ENCODE measurements at regions not wholly inside any gene's neighbourhood (a gene's known extent, or its start where the extent isn't known, plus 50 kb on each side); places are given as distances from the start of the nearest gene placed in this dataset.

DNA sequence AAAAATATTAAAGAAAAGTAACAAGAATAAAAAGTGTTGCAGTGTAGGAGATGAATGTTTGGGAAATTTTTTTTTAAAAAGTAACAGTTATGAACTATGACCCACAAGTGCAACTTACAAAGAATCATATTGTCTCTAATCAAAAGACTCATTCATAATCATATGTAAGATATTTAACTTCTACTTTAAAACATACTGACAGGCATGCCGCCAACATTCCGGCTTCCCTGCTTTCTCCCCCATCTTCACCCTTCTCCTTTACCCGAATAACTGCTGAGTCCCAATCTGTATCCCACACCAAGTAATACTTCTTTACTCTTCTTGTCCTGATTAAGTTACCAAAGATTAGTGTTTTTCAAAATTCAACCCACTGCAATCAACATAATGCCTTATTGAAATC is 598.8 kb upstream of the FRG1 start:
- no peak for DNase-seq (ENCODE audit: low read depth in 2 of 2)

DNA sequence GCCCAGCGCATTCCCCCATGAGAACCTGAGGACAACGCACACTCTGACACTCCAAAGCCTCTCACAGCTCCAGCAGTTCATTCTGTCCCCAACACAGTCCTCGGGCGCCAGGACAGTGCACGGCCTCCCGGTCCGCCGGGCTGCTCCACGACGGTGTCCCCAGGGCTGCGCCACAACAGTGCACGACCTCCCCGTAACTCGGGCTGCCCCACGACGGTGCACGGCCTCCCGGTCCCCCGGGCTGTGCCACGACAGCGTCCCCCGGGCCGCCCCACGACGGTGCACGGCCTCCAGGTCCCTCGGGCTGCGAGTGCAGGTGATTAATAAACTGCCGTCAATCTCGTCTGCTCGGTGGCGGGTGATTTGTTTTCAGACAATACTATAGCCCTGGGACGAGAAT is 585.1 kb upstream of the FRG1 start:
- DNase-seq (ENCODE audit: low read depth in 2 of 2): no peak

DNA sequence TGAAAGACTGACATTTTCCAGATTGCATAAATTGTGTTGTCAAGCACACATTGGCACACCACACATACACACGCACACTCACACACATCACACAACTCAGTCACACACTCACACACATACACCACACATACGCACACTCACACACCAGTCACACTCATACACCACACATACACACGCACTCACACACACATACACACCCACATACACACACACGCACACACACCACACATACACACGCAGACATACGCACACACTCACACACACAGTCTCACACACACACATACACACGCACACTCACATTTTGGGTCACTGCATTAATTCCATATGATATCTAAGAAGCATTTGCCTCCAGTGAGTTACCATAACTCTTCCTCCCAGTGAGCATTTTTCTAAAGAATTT is 578.3 kb upstream of the FRG1 start:
- peak in 1 of 2 donors; percentile 3 for DNase-seq (ENCODE audit: low read depth in 2 of 2)

DNA sequence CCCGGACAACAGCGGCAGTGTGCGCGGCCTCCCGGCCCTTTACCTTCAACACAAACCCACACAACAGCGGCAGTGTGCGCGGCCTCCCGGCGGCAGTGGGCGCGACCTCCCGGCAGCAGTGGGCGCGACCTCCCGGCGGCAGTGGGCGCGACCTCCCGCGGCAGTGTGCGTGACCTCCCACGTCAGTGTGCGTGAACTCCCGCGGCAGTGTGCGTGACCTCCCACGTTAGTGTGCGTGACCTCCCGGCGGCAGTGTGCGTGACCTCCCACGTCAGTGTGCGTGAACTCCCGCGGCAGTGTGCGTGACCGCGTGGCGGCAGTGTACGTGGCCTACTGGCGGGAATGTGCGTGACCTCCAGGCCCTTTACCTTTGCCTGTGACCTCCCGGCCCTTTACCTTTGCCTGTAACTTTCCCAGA is 576.6 kb upstream of the FRG1 start:
- peak in 1 of 2 donors; percentile 37 for DNase-seq (ENCODE audit: low read depth in 2 of 2)

DNA sequence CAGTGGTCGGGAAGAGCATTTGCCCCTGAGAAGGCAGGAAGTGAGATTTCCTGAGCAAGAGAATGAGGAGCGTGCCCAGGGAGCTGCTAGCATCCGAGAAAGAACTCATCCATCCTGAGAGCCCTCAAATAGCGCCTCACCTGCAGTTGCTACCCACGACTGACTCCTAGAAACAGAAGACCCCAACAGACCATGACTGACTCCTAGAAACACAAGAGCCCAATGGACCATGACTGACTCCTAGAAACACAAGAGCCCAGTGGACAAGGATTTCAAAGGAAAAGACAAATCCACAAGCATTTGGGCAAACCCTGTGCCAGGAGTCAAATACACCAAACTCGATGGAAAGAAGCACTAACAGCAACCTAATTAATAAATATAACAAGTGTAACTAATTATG is 575.2 kb upstream of the FRG1 start:
- no peak for DNase-seq (ENCODE audit: low read depth in 2 of 2)

DNA sequence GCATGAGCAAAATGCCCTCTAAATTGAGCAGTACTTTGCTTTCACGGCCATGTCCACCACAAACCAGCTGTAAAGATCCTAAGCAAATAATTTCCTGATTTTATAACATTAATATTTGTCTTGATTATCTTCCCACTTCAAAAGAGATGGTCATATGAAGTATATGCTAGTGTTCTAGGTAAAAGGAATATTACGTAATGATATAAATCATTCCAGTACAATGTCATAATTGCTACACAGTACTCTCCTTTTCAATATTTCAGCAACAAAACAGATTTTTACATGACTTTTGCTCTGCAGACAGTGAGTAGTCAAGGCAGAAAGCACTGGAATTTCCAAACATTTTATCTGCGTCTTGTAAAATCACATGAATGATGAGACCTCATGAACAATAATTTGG is 572.8 kb upstream of the FRG1 start:
- no peak for DNase-seq (ENCODE audit: low read depth in 2 of 2)

DNA sequence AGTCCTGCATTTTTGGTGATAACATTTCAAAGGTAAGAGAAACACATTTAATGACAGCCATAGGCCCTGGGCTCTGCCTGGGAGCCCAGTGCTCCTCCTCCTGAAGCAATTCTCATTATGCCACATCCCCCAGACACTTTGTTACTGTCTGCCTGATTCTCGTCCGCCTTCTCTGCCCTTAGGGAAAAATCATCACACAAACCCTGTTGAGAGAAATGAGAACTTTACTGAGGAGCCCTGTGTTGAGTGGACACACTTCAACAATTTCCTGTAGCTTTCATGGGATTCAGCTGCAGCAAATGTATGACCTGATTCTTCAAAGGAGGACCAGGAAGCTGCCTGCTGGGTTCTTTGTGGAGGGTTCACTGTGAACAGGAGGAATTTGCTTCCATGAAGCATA is 566.5 kb upstream of the FRG1 start:
- DNase-seq (ENCODE audit: low read depth in 2 of 2): no peak

DNA sequence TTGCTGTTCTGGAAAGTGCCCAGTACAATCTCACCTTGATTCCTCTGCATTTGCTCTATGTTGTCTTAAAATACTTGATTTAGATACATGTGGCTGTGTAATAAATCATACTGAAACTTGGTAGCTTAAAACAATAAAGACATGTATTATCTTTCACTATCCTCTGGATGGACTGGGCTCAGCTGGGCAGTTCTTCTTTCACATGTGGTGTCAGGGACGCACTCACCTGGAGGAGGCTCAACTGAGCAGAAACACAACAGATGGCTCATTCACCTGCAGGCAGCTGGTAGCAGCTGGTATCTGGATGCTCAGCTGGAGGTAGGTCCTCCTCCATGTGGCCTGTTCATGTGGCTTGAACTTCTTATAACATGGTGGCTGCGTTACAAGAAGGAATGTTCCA is 563.8 kb upstream of the FRG1 start:
- DNase-seq (ENCODE audit: low read depth in 2 of 2): no peak

DNA sequence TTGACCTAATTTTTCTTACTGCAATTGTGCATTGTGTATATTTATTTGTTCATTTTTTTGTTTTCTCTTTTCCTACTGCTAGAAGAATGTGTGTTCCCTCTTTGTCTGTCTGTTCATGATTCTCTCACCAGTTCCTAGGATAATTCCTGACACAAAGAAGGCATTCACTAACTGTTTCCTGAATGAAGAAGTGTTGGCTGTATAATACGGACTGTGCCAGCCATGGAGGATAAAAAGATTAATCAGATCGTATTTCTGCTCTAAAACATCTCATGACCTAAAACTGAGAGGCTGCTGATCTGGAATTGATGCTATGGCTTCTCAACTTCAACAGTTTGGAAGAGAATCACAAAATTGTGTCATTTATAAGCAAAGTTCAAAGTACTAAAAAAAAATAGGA is 563.1 kb upstream of the FRG1 start:
- DNase-seq (ENCODE audit: low read depth in 2 of 2): no peak

DNA sequence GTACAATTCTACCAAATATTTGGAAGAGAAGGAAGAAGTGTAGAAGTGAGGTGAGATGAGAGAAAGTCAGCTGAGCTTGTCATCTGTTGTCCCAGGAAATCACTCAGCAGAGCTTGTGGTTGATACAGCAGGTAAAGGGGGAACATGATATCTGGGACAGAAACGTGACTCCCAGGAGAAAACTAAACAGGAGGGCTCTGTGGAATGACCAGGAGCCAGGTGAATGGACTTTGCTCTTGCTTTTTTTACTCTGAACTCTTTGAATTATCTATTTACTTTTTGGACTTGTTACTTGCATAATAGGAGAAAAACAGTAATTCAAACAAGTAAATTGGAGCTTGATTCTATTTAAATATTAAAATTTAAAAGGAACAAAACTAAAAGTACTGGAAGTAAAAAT is 555.6 kb upstream of the FRG1 start:
- DNase-seq (ENCODE audit: low read depth in 2 of 2): no peak

DNA sequence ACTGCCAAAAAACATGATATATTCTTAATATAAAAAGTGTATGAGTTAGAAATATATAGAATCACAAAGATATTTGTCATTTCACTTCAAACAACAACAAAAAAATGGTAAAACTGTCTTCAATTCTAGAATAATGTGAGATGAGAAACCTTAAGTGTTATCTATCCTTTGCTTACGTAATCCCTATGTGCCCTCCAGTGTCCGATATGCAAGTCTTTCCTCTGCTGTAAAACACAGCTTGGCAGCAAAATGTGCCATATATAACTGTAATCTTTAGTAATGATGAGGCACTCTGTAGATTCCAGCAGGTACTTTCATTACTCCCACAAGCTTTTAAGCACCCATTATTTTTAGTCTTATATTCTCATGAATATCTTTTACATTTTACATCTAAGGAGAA is 555.1 kb upstream of the FRG1 start:
- DNase-seq (ENCODE audit: low read depth in 2 of 2): no peak

DNA sequence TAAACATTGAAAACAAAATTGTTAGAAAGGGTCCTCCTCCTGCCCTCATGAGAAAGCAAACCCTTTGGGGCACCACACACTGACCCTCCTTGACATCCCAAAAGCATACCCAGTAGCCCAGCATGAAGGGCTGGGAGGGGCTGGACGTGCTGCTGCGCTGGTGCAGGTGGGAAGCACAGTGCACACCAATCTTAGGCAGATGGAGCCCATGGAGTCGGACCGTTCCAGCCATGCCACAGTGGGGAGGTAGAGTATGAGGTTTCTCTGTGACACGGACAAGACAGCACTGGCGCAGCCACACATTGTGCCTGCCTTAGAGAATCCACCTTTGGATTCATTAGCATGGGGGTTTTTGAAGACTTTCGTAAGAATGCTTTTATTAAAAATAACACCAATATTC is 544.2 kb upstream of the FRG1 start:
- no peak for DNase-seq (ENCODE audit: low read depth in 2 of 2)

DNA sequence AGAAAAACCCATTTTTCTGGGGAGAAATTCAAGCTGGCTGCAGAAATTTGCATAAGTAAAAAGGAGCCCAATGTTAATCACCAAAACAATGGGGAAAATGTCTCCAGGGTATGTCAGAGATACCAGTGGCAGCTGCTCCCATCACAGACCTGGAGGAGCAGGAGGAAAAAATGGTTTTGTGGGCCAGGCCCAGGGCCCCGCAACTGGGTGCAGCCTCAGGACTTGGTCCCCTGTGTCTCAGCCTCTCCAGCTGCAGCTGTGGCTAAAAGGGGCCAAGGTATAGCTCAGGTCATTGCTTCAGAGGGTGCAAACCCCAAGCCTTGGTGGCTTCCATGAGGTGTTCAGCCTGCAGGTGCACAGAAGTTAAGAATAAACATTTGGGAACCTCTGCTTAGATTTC is 536.4 kb upstream of the FRG1 start:
- DNase-seq (ENCODE audit: low read depth in 2 of 2): no peak

DNA sequence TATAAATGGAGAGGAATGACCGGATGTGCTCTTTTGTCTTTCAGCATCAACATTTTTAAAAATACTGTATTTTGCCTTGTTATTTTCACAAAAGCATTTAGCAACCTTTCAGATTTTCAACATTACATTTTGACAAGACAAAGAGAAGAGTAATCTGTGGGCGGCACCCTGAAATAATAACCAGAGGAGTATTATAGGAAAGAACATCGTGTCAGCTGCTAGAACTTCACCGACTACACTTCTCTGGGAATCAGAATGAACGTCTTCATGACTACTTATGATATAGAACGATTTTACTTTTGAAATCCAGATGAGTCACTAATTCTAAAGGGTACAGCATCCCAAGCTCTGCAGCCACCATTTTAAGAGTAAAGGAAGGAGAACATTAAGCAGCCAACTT is 531.5 kb upstream of the FRG1 start:
- no peak for DNase-seq (ENCODE audit: low read depth in 2 of 2)

DNA sequence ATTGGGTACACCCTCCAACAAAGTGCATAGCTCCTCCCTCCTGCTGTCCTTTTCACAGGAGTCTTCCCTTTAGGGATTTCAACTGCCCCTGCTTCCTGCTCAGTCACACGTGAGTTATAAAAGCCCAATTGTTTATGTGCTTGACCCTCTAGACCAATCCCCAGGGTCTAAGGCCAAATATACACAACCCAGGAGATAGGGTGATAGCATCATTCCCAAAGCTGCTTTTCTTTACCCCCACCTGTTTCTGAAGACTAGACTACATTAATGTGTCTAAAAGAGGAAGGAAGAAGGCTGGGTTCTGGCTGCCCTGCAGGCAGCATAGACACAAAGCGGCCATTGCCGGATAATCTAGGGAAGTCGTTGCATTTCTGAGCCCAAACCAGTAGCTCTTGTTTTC is 526.7 kb upstream of the FRG1 start:
- no peak for DNase-seq (ENCODE audit: low read depth in 2 of 2)

DNA sequence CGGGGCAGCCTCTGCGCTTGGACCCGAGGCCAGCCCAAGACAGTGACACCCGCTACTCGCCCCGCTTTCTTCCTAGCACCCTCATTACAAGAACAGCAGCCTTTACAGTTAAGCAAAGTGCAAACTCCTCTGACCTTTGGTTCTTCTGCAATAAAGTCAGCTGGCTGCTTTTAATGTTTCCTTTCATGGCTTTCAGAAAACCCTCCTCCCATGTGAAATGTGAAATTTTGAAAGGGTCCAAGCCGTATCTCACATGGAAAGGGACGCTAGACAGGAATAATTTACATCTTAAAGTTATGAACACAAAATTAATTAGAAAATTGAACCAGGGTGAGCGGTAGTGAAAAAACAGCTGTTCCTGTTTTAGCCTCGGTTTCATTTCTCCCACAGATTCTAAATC is 520.1 kb upstream of the FRG1 start:
- no peak for DNase-seq (ENCODE audit: low read depth in 2 of 2)

DNA sequence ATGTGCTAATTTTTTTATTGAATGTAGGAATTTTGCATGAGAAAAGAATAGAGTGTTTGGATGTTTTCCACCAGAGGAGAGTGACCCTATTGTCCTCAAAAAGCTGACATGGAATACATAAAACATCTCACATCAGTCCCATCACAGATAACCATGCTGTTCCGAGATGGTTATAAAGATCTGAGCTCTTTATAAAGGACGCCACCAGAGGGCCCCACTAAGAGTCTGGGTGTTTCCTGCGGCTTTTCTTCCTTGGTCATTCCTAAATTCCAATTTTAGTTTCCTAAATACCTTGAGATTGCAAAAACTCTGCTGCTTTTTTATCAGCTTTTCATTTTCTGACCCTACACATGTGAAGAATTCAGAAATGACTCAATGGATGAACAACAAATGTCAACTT is 504.5 kb upstream of the FRG1 start:
- no peak for DNase-seq (ENCODE audit: low read depth in 2 of 2)

DNA sequence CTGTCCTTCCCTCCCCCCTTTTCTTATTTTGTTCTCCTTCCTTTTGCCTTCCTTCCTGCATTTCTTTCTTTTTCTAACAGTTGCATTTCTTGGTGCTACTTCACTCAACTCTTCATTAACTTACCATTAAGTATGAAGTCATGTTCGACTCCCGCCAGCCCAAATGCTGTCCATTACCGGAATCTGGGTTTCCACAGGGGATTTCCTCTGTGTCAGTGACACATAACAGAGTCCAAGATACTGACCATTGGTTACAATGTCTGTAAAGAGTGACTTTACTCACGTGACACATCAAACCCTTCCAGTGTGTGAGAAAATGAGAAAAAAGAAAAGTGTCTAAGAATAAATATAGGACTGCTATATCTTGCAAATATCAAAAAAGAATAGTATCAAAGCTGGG is 500.0 kb upstream of the FRG1 start:
- DNase-seq (ENCODE audit: low read depth in 2 of 2): no peak

DNA sequence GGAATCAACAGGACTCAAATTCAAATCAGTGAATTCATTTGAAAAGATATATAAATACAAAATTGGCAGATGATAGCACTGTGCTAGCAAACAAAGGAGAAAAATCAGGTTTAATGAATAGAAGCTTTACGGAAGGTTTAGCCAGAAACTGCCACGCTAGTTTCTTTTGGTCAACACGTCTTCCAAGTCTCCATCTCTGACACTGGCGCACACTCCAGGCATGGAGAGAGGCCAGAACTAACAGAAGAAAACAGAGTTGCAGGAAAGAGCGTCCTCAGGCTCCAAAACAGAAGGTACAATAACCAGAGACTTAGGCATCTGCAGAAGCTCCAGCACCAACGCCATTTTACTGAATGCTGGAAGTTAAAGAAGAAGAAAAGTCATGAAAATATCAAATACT is 497.3 kb upstream of the FRG1 start:
- DNase-seq (ENCODE audit: low read depth in 2 of 2): no peak

DNA sequence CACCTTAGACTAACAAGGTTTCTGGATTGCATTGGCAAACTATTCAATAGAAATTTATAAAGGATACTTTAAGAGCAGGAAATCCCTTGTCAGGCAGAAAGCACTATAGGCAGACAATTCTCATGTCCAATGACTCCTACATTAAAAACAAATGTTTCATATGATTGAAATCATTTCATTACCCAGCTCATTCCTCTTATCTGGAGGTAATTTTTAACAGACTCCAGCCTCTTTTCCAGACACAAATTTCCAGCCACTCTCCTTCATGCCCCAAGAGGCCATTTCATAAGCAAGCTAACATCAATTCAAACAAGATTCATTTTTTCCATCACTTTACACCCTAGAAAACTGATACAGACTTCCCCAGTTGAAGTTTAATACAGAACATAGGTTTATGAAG is 495.1 kb upstream of the FRG1 start:
- DNase-seq (ENCODE audit: low read depth in 2 of 2): no peak

DNA sequence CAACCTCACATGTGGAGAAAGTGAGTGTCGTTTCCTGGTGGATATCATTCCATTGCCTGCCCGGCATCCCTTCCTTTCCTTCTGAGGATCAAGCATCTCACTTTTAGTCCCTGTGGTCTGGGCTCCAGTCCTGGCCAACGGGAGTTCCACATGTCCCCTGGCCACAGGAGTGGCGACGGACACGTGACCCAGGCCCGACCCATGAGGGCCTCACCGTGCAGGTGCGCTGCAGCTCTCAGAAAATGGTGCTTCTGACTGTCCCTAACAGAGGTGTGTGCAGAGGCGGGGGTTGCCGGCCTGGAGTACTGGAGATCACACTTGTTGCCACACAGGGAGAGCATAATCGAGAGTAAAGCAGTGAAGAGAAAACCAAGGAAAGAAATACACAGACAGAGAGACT is 476.9 kb upstream of the FRG1 start:
- DNase-seq (ENCODE audit: low read depth in 2 of 2): no peak

DNA sequence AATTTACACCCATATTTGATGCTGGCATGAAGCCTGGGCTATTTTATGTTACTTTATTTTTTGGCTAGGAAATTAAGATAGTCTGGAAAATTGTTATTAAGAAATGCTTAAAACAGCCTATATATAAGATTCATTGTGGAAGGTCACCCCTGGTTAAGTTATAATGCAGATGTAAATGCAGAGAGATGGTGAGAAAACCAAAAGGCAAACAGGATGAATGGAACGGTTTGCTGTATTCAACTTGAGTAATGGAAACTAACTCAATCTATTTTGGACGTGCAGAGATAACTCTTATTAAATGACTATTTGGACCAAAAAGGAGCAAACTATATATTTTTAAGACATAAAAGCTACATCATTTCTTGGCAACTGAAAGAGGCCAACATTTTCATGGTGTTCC is 446.3 kb upstream of the FRG1 start:
- DNase-seq (ENCODE audit: low read depth in 2 of 2): no peak

DNA sequence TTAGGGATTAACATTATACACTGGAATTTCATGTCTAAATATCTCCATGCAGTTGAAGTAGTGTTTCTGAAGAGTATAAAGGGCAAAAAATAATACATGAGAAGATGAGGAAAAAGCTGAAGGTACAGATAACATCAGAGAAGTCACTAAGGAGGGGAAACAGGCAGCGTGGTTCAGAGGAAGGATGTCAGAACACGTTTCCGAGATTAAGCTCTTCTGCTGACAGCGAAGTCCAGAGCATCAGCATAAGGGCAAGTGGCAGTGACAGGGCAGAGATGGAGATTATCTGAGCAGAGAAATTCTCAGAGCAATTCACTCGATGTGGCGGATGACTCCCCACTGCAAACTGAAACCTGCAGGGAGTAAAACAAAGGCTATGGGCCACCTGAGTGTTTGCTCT is 443.2 kb upstream of the FRG1 start:
- DNase-seq (ENCODE audit: low read depth in 2 of 2): no peak

DNA sequence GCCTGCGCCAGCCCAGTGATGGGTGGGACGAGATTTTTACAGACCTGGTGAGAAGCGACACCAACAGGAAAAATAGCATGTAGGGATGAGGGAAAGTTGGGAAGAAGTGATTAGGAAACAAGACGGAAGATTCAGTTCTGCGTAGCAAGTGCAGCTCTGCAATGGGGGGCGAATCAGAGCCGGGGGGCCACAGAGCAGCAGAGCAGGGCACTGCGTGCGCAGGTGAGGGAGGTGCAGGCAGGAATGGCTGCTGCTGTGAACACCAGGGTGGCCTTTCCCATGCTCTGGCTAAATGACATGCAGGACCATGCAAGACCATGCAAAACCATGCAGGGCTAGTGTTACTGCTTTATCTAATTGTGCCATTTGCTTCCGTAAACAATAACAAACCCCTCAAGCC is 442.7 kb upstream of the FRG1 start:
- no peak for DNase-seq (ENCODE audit: low read depth in 2 of 2)

DNA sequence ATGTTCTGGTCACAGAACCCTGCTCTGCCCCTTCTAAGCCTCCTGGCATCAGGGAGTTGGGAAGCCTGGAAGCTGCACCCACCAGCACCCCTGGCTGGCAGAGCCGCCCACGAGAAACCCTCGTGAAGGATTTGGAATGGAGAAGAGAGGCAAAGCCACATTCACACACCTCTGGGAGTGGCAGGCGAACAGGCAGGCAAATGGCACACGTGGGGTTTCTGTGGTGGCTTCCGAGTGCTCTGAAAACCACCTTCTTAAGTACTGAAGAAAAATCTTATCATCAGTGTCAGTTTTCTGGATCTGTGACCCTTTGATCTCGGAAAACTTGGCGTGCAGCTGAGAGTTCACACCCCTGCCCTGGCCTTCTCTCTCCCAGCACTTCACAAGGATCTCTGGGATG is 442.2 kb upstream of the FRG1 start:
- no peak for DNase-seq (ENCODE audit: low read depth in 2 of 2)

All from lung microvascular endothelial cell (primary cell).